Transverse colon (tissue), 4 donors: ENCODE measurements at regions not wholly inside any gene's neighbourhood (a gene's known extent, or its start where the extent isn't known, plus 50 kb on each side); places are given as distances from the start of the nearest gene placed in this dataset.

ENCODE experiments used
- CTCF ChIP-seq, 5 experiments: fragments of 200-600 bp in 3 of 5; fragments of 450-650 bp in 2 of 5; sonication (generic) in 3 of 5; IDR thresholded peaks; 1 replicate in 2 of 5; 2 replicates in 3 of 5; pipeline ENCODE4 v1.5.1; 2016 to 2017; ENCODE audit warnings: antibody characterized with exemption in 5 of 5, inconsistent platforms in 3 of 5, mild to moderate bottlenecking in 2 of 5, moderate library complexity in 1 of 5
- POLR2AphosphoS5 ChIP-seq, 3 donors: sonication (generic); formaldehyde crosslinking; IDR thresholded peaks; one replicate each; pipeline ENCODE4 v1.6.1; 2016; ENCODE audit warnings: antibody characterized with exemption in 3 of 3

- no peak for TF ChIP-seq CTCF (IDR thresholded peaks at IDR 0.05)
- peak in 1 of 3 donors; percentile 31 for TF ChIP-seq POLR2AphosphoS5 (IDR thresholded peaks at IDR 0.05)
Observed at GRCh38 chr3:177358091-177358976, 161.1 kb upstream of the TBL1XR1 start.
